ENCODE measurements at regions not wholly inside any gene's neighbourhood (a gene's known extent, or its start where the extent isn't known, plus 50 kb on each side); places are given as distances from the start of the nearest gene placed in this dataset.
"Not testable (repeated sequence)": the region's sequence is repeated elsewhere in the genome, so short reads cannot be mapped to it uniquely, and the experiment has no call there.

DNA sequence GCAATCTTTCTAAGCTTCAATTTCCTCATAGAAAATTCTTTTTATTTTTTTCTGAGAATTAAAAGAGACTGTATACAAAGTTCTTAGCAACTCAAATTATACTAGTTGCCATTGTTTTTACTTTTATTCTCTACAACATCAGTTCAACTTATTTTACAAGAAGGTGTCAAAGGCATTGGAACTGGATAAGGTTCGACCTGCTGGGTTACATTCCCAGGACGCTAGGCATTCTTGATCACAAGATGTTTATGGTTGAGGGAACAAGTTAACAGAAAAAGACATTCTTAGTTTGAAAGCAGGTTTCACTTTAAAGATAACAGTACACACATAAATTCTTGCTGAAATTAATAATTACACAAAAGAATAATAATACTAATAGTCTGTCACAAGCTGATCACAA, 163.5 kb upstream of the SNX2 start:
- no peak for DNase-seq (ENCODE audit: low read depth)
- H3K4me3 ChIP-seq (ENCODE audit: low read depth, low read length), result no peak overlapping the region
- TF ChIP-seq MYC (IDR thresholded peaks at IDR 0.05; ENCODE audit: low read depth, low read length) (no peak), POLR2A (IDR thresholded peaks at IDR 0.05; ENCODE audit: extremely low read depth, insufficient read length) (no peak)

- TF ChIP-seq MAX (IDR thresholded peaks at IDR 0.05; ENCODE audit: low read depth, low read length) (no peak), MYC (IDR thresholded peaks at IDR 0.05; ENCODE audit: low read depth, low read length) (no peak), POLR2A (IDR thresholded peaks at IDR 0.05; ENCODE audit: extremely low read depth, insufficient read length) (no peak)
- TF ChIP-seq, protein P1, sequence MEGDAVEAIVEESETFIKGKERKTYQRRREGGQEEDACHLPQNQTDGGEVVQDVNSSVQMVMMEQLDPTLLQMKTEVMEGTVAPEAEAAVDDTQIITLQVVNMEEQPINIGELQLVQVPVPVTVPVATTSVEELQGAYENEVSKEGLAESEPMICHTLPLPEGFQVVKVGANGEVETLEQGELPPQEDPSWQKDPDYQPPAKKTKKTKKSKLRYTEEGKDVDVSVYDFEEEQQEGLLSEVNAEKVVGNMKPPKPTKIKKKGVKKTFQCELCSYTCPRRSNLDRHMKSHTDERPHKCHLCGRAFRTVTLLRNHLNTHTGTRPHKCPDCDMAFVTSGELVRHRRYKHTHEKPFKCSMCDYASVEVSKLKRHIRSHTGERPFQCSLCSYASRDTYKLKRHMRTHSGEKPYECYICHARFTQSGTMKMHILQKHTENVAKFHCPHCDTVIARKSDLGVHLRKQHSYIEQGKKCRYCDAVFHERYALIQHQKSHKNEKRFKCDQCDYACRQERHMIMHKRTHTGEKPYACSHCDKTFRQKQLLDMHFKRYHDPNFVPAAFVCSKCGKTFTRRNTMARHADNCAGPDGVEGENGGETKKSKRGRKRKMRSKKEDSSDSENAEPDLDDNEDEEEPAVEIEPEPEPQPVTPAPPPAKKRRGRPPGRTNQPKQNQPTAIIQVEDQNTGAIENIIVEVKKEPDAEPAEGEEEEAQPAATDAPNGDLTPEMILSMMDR (IDR thresholded peaks at IDR 0.05; ENCODE audit: low read depth, low read length), result no peak
- H3K4me3 ChIP-seq (ENCODE audit: low read depth, low read length), result no peak overlapping the region
- DNase-seq (ENCODE audit: low read depth), result no peak
Measured at GRCh38 chr5:122612901-122613300, 162.0 kb upstream of the SNX2 start.

GRCh38 chr5:122615146-122615545, 159.7 kb upstream of the SNX2 start:
- no peak for DNase-seq (ENCODE audit: low read depth)
- TF ChIP-seq MAX (IDR thresholded peaks at IDR 0.05; ENCODE audit: low read depth, low read length), result no peak
- TF ChIP-seq MYC (IDR thresholded peaks at IDR 0.05; ENCODE audit: low read depth, low read length), result no peak
- TF ChIP-seq, protein P1 (IDR thresholded peaks at IDR 0.05; ENCODE audit: low read depth, low read length), result no peak
- no peak for TF ChIP-seq POLR2A (IDR thresholded peaks at IDR 0.05; ENCODE audit: extremely low read depth, insufficient read length)
- no peak overlapping the region for H3K4me3 ChIP-seq (ENCODE audit: low read depth, low read length)

DNA sequence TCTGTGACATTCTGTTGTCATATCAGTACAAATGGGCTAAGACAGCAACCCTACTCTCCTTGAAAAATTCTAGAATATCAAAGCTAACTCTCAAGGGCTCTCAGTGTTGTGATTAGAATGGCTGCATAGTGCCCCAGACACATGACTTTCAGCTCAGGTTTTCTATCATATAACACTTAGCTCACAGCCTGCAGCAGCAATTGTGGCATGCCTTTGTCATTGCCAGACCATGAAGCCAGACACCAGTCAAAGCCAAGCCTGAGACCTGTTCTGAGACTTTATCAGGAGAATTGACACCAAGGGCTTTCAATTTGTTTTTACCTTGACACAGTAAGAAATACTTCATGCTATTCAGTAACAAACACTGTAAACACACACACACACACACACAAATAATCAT, 159.0 kb upstream of the SNX2 start:
- no peak for DNase-seq (ENCODE audit: low read depth)
- H3K4me3 ChIP-seq (ENCODE audit: low read depth, low read length), result no peak overlapping the region
- TF ChIP-seq, protein P1 (IDR thresholded peaks at IDR 0.05; ENCODE audit: low read depth, low read length), result no peak
- TF ChIP-seq POLR2A (IDR thresholded peaks at IDR 0.05; ENCODE audit: extremely low read depth, insufficient read length) (no peak), MAX (IDR thresholded peaks at IDR 0.05; ENCODE audit: low read depth, low read length) (no peak), MYC (IDR thresholded peaks at IDR 0.05; ENCODE audit: low read depth, low read length) (no peak)

DNA sequence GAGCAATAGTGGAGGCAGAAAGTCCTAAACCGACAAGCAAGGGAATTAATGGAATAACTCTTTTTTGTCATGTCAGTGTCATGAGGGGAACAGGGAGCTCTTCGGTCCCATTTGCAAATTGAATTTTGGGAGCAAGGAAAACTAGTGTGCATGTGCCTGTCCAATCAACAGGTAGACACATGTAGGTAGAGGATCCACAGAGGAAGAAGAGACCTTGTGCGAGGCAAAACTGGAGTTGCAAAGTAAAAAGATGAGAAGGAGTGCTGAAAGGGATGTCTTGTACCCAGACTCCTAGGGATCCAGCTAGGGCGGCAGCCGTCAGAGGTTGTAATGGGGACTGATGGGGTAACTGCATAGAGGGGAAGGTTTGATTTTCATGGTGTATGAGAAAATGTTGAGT, 156.8 kb upstream of the SNX2 start:
- not testable (repeated sequence) for H3K4me3 ChIP-seq (ENCODE audit: low read depth, low read length); DNase-seq (ENCODE audit: low read depth)

DNA sequence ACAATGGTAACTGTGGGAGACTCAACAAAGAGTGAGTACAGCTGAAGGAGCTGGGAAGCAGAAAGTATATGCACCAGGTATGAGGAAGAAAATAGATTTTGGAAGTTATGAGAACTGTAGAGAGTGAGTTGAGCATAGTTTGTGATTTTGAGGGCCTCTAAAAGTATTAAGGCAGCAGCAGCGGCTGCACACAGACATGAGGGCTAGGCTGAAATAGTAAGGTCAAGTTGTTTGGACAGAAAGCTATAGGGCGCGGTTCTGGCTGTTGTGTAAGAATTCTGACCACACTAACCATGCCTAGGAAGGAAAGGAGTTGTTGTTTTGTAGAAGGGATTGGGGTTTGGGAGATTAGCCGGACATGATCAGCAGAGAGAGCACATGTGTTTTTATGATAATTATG, 154.1 kb upstream of the SNX2 start:
- not testable (repeated sequence) for H3K4me3 ChIP-seq (ENCODE audit: low read depth, low read length); DNase-seq (ENCODE audit: low read depth)

DNA sequence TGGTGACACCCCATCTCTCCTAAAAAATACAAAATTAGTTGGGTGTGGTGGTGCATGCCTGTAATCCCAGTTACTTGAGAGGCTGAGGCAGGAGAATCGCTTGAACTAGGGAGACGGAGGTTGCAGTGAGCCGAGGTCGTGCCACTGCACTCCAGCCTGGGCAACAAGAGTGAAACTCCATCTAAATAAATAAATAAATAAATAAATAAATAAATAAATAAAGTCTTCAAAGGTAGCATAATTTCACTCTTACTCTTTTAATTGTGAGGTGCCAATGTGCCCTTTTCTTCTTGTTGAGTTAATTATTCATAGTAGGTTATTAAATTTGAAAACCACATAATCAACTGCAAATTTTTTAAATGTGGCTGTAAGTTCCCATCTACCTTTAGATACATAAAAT, 146.2 kb upstream of the SNX2 start:
- not testable (repeated sequence) for DNase-seq (ENCODE audit: low read depth); H3K4me3 ChIP-seq (ENCODE audit: low read depth, low read length)

DNA sequence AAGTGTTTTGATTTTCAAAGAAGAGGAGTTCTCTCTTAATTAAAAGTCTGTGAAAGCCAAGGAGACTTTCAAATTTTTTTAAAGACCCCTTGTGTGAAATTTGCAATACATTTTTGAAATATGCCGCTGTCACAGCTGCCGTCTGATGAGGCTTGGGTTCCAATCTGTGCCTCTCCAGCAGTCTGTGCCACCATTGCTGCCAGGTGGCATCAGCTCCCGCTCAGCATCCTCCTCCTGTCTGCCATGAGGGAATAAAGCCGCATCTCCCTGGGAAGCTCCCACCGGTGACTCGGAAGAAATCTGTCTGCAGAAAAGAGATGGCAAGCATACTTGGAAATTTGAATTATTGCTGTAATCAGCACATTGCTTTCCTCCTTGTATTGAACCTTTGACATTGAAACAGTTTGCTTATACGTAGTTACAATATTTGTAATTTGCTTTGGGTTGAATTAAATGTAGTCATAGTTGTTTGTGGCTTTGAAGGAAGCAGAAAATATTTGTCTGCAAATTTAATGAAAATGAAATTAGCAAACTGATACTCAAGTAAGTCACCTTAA, 145.7 kb upstream of the SNX2 start:
- TF ChIP-seq, protein P1 (IDR thresholded peaks at IDR 0.05; ENCODE audit: low read depth, low read length), result no peak
- TF ChIP-seq MAX (IDR thresholded peaks at IDR 0.05; ENCODE audit: low read depth, low read length) (no peak), MYC (IDR thresholded peaks at IDR 0.05; ENCODE audit: low read depth, low read length) (no peak), POLR2A (IDR thresholded peaks at IDR 0.05; ENCODE audit: extremely low read depth, insufficient read length) (no peak)
- no peak for DNase-seq (ENCODE audit: low read depth)
- no peak overlapping the region for H3K4me3 ChIP-seq (ENCODE audit: low read depth, low read length)
